NCI-H2196 (cell line): ENCODE measurements at regions not wholly inside any gene's neighbourhood (a gene's known extent, or its start where the extent isn't known, plus 50 kb on each side); places are given as distances from the start of the nearest gene placed in this dataset.

Experiments used
- DNase-seq: peaks from one replicate; lab custom pipeline; 2025; ENCODE audit not compliant: unreplicated experiment; lab: John Stamatoyannopoulos, UW

DNA sequence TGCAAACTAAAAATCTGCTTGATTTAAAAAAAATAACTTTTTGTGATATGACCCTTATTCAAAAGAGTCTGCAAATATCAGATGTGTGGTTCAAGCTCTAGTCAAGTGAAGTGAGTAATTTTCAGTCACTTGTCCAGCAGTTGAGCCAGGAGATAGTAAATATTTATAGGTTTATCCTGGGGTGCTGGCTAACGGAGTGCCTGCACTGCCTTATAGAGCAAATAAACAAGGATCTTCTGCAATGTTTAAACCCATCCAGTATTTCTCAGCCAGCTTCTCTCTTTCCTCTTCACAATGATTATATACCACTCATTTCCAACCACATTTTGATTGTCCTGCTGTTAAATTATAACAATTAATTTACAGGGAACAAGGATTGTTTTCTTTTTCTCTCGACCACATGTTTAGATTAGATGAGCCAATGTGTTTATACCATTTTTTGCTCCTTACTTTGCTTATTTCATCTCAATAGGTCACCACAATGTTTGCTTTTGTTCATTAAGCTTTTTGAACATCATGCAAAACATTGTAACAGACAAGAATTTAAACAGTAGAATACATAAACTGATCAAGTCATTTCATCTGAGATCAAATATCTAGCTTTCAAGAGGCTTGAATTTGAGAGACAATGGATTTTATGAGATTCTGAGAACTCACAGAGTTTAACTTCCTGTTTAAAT lies 60.3 kb upstream of the GREM2 start:
- DNase-seq = no peak

DNA sequence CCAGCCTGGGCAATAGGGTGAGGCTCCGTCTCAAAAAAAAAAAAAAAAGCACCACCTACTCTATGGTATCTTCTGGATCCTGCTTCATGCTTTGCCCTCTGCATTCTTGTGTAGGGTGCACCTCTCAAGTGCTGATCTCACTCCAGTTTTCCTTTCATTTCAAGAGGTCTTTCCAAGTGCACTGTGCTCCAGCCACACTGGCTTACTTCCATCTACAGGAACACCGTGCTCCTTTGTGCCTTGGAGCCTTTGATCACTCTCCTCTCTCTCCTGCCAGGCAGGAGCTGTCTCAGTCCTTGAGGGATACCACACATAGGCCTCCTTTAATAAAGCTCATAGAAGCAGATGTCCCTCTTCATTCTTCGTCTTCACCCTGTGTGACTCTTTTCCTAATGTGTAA lies 55.4 kb upstream of the GREM2 start:
- DNase-seq = no peak

DNA sequence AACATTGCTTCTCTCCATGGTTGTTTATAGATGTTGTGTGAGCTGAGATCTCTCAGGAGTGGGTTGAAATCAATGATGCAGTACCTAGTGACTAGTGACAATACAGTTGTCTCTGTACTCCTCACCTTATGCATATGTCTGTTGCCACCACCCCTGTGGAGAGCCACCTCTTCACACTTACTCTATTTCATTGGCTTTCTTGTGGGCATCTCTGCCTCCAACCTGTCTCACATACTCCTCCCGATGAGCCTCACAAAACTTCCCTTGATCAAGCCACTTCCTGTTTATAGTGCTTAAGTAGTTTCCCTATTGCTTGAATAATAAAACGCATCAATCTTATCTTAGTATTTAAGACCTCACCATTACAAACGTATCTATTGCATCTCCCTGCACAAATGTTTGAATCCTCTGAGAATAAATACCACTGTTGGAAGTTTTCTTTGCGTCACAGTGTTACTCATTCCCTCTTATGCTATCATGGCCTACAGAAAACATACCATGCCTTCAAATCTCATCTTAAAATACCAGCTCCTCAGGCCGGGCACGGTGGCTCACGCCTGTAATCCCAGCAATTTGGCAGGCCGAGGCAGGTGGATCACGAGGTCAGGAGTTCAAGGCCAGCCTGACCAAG lies 54.7 kb upstream of the GREM2 start:
- no peak for DNase-seq

DNA sequence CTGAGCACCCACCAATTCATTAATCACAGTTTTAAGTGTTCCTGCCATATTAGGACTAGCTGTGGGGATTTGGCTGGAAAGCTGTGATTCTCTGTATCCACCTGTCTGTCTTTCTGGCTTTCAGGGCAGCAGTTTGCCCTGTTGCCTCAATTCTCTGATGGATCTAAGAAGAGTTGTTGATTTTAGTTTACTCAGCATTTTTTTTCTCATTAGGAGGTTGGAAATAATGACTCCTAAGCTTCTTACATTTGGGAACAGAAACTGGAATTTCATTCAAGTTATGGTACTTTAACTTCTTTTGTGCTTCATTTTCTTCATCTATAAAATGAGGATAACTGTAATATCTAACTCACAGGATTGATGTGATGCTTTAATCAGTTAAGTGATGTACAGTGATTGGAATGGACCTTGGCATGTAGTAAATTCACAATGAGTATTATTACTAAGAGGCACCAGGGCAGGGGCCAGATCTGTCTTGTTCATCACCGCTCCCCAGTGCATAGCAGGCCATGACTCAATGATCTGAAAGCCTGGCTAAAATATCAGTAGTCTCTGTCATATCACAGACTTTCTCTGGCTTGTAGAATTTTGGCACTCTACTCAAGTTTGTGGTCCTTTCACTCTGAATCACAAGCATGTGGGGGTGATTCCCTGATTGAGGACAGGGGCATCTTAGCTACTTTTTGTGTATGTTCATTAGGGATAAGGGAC lies 51.4 kb upstream of the GREM2 start:
- DNase-seq = no peak
